Neuronal stem cell (in vitro differentiated cells): ENCODE measurements at regions not wholly inside any gene's neighbourhood (a gene's known extent, or its start where the extent isn't known, plus 50 kb on each side); places are given as distances from the start of the nearest gene placed in this dataset.

Experiments used
- DNase-seq: peaks from one replicate; pipeline ENCODE4 v3.0.0-alpha.2; 2013; ENCODE audit warnings: low spot score
- H2AFZ ChIP-seq: one replicate; pipeline ENCODE4 v1.6.1; 2013; ENCODE audit warnings: mild to moderate bottlenecking, low read length, inconsistent platforms
- H2AK5ac ChIP-seq: 2 replicates; pipeline ENCODE4 v1.6.1; 2013; ENCODE audit warnings: low read depth, mild to moderate bottlenecking, inconsistent platforms, low read length, moderate library complexity, mixed read lengths
- H2BK120ac ChIP-seq: 2 replicates; pipeline ENCODE4 v1.6.1; 2013; ENCODE audit warnings: low read depth, mild to moderate bottlenecking, inconsistent platforms, low read length, moderate library complexity, mixed read lengths
- H2BK12ac ChIP-seq: one replicate; pipeline ENCODE4 v1.6.1; 2013; ENCODE audit warnings: low read length, inconsistent platforms
- H2BK15ac ChIP-seq: 2 replicates; pipeline ENCODE4 v1.6.1; 2013; ENCODE audit warnings: mild to moderate bottlenecking, low read length, inconsistent platforms, mixed read lengths
- H2BK5ac ChIP-seq: one replicate; pipeline ENCODE4 v1.6.1; 2013; ENCODE audit warnings: inconsistent platforms, mild to moderate bottlenecking, low read length, moderate library complexity
- H3K14ac ChIP-seq: one replicate; pipeline ENCODE4 v1.6.1; 2013; ENCODE audit warnings: low read length, inconsistent platforms
- H3K18ac ChIP-seq: 2 replicates; pipeline ENCODE4 v1.6.1; 2013; ENCODE audit warnings: low read length, inconsistent platforms
- H3K23ac ChIP-seq: 2 replicates; pipeline ENCODE4 v1.6.1; 2013; ENCODE audit warnings: low read depth, mild to moderate bottlenecking, mixed read lengths, low read length, inconsistent platforms; ENCODE audit not compliant: poor library complexity
- H3K27ac ChIP-seq: replicated peaks from 3 replicates; pipeline ENCODE4 v1.5.1; 2013; ENCODE audit warnings: low read length, inconsistent platforms
- H3K27me3 ChIP-seq, 3 experiments: 2 replicates each; pipeline ENCODE4 v1.6.1; 2013; ENCODE audit warnings: low read length in 3 of 3, mild to moderate bottlenecking in 2 of 3, inconsistent platforms in 1 of 3, low read depth in 1 of 3, mixed read lengths in 1 of 3, moderate library complexity in 1 of 3; ENCODE audit not compliant: control insufficient read depth in 3 of 3, insufficient read depth in 3 of 3
- H3K36me3 ChIP-seq, 2 donors: replicated peaks in 1 of 2; 2 replicates each; pipeline ENCODE4 v1.6.1; 2013; ENCODE audit warnings: low read length in 2 of 2; ENCODE audit not compliant: control insufficient read depth in 2 of 2, insufficient read depth in 2 of 2
- H3K4ac ChIP-seq: 2 replicates; pipeline ENCODE4 v1.6.1; 2013; ENCODE audit warnings: inconsistent platforms, mild to moderate bottlenecking, low read length, moderate library complexity
- H3K4me1 ChIP-seq, 2 donors: 1 replicate in 1 of 2; 2 replicates in 1 of 2; pipeline ENCODE4 v1.6.1; 2013; ENCODE audit warnings: low read length in 2 of 2, low read depth in 1 of 2; ENCODE audit not compliant: control insufficient read depth in 2 of 2, insufficient read depth in 1 of 2
- H3K4me2 ChIP-seq: one replicate; pipeline ENCODE4 v1.6.1; 2013; ENCODE audit warnings: mild to moderate bottlenecking, low read length, inconsistent platforms; ENCODE audit not compliant: insufficient read depth, poor library complexity, severe bottlenecking
- H3K4me3 ChIP-seq, 2 donors: 2 replicates each; pipeline ENCODE4 v1.5.1; 2013; ENCODE audit warnings: low read length in 2 of 2, mild to moderate bottlenecking in 2 of 2, inconsistent platforms in 1 of 2, moderate library complexity in 1 of 2
- H3K79me1 ChIP-seq: one replicate; pipeline ENCODE4 v1.6.1; 2013; ENCODE audit warnings: low read depth, mild to moderate bottlenecking, inconsistent platforms, low read length, moderate library complexity
- H3K9ac ChIP-seq: one replicate; pipeline ENCODE4 v1.6.1; 2013; ENCODE audit warnings: mild to moderate bottlenecking, low read depth, low read length, inconsistent platforms; ENCODE audit not compliant: poor library complexity
- H3K9me3 ChIP-seq, 2 donors: replicated peaks in 1 of 2; 2 replicates each; pipeline versions ENCODE3 to v1.6.1; 2013; ENCODE audit warnings: low read length in 2 of 2, mild to moderate bottlenecking in 2 of 2, inconsistent platforms in 1 of 2, low read depth in 1 of 2, mixed read lengths in 1 of 2, moderate library complexity in 1 of 2; ENCODE audit not compliant: control insufficient read depth in 2 of 2, insufficient read depth in 1 of 2
- H4K8ac ChIP-seq: one replicate; pipeline ENCODE4 v1.6.1; 2013; ENCODE audit warnings: low read depth, mild to moderate bottlenecking, inconsistent platforms, low read length, moderate library complexity
- H4K91ac ChIP-seq: one replicate; pipeline ENCODE4 v1.6.1; 2013; ENCODE audit warnings: low read length, low read depth, mild to moderate bottlenecking, inconsistent platforms; ENCODE audit not compliant: poor library complexity
- WGBS, 2 donors: extraction: QIAGEN DNeasy Blood & Tissue Kit; methylation state at CpG; one replicate each; pipeline ENCODE4 v1.1.7; 2013; ENCODE audit warnings: missing lambda C conversion rate in 2 of 2, mixed read lengths in 1 of 2; ENCODE audit not compliant: insufficient read length in 2 of 2, insufficient replicate concordance in 1 of 2; ENCODE audit errors: extremely low coverage in 2 of 2; 5-methylcytosine and 5-hydroxymethylcytosine counted together

- Histone ChIP-seq H3K4me1 (no peaks in the 10 kb centered on the region), H4K91ac (no peak overlapping the region), H3K4me2 (no peak overlapping the region), H3K23ac (no peak overlapping the region), H2BK5ac (no peak overlapping the region), H3K9me3 (no peaks in the 10 kb centered on the region), H2BK15ac (no peak overlapping the region), H3K4ac (no peak overlapping the region), H2AFZ (no peak overlapping the region), H2AK5ac (no peak overlapping the region), H4K8ac (no peak overlapping the region), H2BK12ac (no peak overlapping the region), H2BK120ac (no peak overlapping the region), H3K9ac (no peak overlapping the region), H3K4me3 (no peak overlapping the region), H3K36me3 (no peaks in the 10 kb centered on the region), H3K18ac (no peak overlapping the region), H3K27ac (no peak overlapping the region), H3K14ac (no peak overlapping the region), H3K79me1 (no peaks in the 10 kb centered on the region), H3K27me3 (peaks cover 0 to 2% (median 0%) of the 10 kb centered on the region in 3 experiments)
- no peak for DNase-seq
- WGBS, 2 donors = no CpG with 5 or more reads among the region's 1 CpG
Measured at GRCh38 chr3:18159681-18160080, 265.5 kb downstream of the SATB1 start.

- Histone ChIP-seq H3K18ac (no peak overlapping the region), H3K4me3 (no peak overlapping the region), H4K8ac (no peak overlapping the region), H3K14ac (no peak overlapping the region), H2BK15ac (no peak overlapping the region), H2AFZ (peak overlapping the region; percentile 26), H3K23ac (no peak overlapping the region), H3K9ac (no peak overlapping the region), H3K4me1 (peaks cover 4 to 8% of the 10 kb centered on the region in 2 donors), H3K79me1 (no peaks in the 10 kb centered on the region), H2BK12ac (no peak overlapping the region), H3K27ac (no peak overlapping the region), H3K27me3 (no peaks in the 10 kb centered on the region), H2AK5ac (no peak overlapping the region), H2BK5ac (no peak overlapping the region), H4K91ac (no peak overlapping the region), H3K4ac (no peak overlapping the region), H2BK120ac (no peak overlapping the region), H3K36me3 (no peaks in the 10 kb centered on the region), H3K4me2 (no peak overlapping the region), H3K9me3 (no peaks in the 10 kb centered on the region)
- no CpG with 5 or more reads among the region's 3 CpGs for WGBS, 2 donors
- DNase-seq = peak; percentile 8
Measured at GRCh38 chr3:18153571-18154173, 271.5 kb downstream of the SATB1 start.

- DNase-seq = no peak
- no peaks in the 10 kb centered on the region for H3K36me3 ChIP-seq
- H3K4me3 ChIP-seq = no peak overlapping the region
- H2BK120ac ChIP-seq = no peak overlapping the region
- no peak overlapping the region for H2AFZ ChIP-seq
- H2AK5ac ChIP-seq = no peak overlapping the region
- H3K4me2 ChIP-seq = no peak overlapping the region
- H3K4me1 ChIP-seq = peaks cover 4 to 8% of the 10 kb centered on the region in 2 donors
- H3K79me1 ChIP-seq = no peaks in the 10 kb centered on the region
- no peaks in the 10 kb centered on the region for H3K9me3 ChIP-seq
- no peak overlapping the region for H3K23ac ChIP-seq
- H3K18ac ChIP-seq = no peak overlapping the region
- no peak overlapping the region for H2BK12ac ChIP-seq
- no CpG with 5 or more reads among the region's 3 CpGs for WGBS, 2 donors
- H3K14ac ChIP-seq = no peak overlapping the region
- no peak overlapping the region for H4K91ac ChIP-seq
- H3K4ac ChIP-seq = no peak overlapping the region
- no peaks in the 10 kb centered on the region for H3K27me3 ChIP-seq
- no peak overlapping the region for H4K8ac ChIP-seq
- H2BK15ac ChIP-seq = no peak overlapping the region
- H3K9ac ChIP-seq = no peak overlapping the region
- H3K27ac ChIP-seq = no peak overlapping the region
- no peak overlapping the region for H2BK5ac ChIP-seq
Measured at GRCh38 chr3:18151199-18151598, 273.9 kb downstream of the SATB1 start.

GRCh38 chr3:18149935-18150334 lies 275.2 kb downstream of the SATB1 start:
- WGBS, 2 donors = no CpG with 5 or more reads among the region's 4 CpGs
- Histone ChIP-seq H2BK12ac (no peak overlapping the region), H3K4ac (no peak overlapping the region), H3K4me1 (peaks cover 4 to 8% of the 10 kb centered on the region in 2 donors), H2BK120ac (no peak overlapping the region), H3K14ac (no peak overlapping the region), H3K4me2 (no peak overlapping the region), H3K9me3 (no peaks in the 10 kb centered on the region), H3K36me3 (no peaks in the 10 kb centered on the region), H2BK15ac (no peak overlapping the region), H3K23ac (no peak overlapping the region), H2AFZ (no peak overlapping the region), H3K27ac (no peak overlapping the region), H2AK5ac (no peak overlapping the region), H3K27me3 (no peaks in the 10 kb centered on the region), H2BK5ac (no peak overlapping the region), H4K8ac (no peak overlapping the region), H3K4me3 (no peak overlapping the region), H3K79me1 (no peaks in the 10 kb centered on the region), H4K91ac (no peak overlapping the region), H3K9ac (no peak overlapping the region), H3K18ac (no peak overlapping the region)
- DNase-seq = no peak
